K562 (cell line): ENCODE measurements at regions not wholly inside any gene's neighbourhood (a gene's known extent, or its start where the extent isn't known, plus 50 kb on each side); places are given as distances from the start of the nearest gene placed in this dataset.

ENCODE experiments used
- ATAC-seq: fragments of 200-7000 bp; cut with Tn5 transposase; 3 replicates; pipeline ENCODE4 v1.9.1; 2020; ENCODE audit warnings: moderate library complexity
- BruUV-seq: library from RNA; stranded (reverse); fragments of 400-500 nt; replicated peaks from 2 replicates; lab custom pipeline; 2021; lab: Mats Ljungman, UMichigan
- CTCF ChIA-PET: fragments of 300-600 bp; formaldehyde crosslinking; extraction: SDS; loops from one replicate; lab custom pipeline; 2021; ENCODE audit warnings: low intra/inter-chr PET ratio; lab: Yijun Ruan, JAX
- POLR2A ChIA-PET: fragments of 300-600, 350-650 bp; sonication (Branson Sonifier 250); formaldehyde crosslinking; extraction: SDS; loops from one replicate; lab custom pipeline; 2021; ENCODE audit warnings: antibody characterized with exemption, inconsistent platforms; lab: Yijun Ruan, JAX
- DNase-seq, 4 experiments: peaks; one replicate each; pipeline versions ENCODE4 v3.0.0 to v3.0.0-alpha.2; 2011 to 2018; ENCODE audit warnings: low spot score in 3 of 4, mixed read lengths in 3 of 4; ENCODE audit errors: extremely low read depth in 1 of 4
- FAIRE-seq: peaks from 2 replicates; lab custom pipeline; 2011; peaks lifted over from hg19 to GRCh38; lab: Jason Lieb, UNC
- H2AFZ ChIP-seq: 2 replicates; pipeline ENCODE4 v1.6.0; 2011; ENCODE audit warnings: low read depth, low read length, control low read depth, inconsistent platforms
- H3K27ac ChIP-seq: fragments of 200-600 bp; 3 replicates; pipeline ENCODE4 v1.8.0; 2011; ENCODE audit warnings: low read depth, mild to moderate bottlenecking, control low read depth, inconsistent platforms, low read length, moderate library complexity, mixed read lengths; ENCODE audit errors: extremely low read depth
- H3K27me3 ChIP-seq, 2 experiments: fragments of 300-600 bp in 1 of 2; 2 replicates in 1 of 2; 3 replicates in 1 of 2; pipeline versions ENCODE4 v1.6.0 to v1.8.0; 2011; ENCODE audit warnings: inconsistent platforms in 2 of 2, low read length in 2 of 2, mild to moderate bottlenecking in 1 of 2, mixed read lengths in 1 of 2, moderate library complexity in 1 of 2; ENCODE audit not compliant: control insufficient read depth in 2 of 2, insufficient read depth in 2 of 2
- H3K36me3 ChIP-seq: fragments of 300-600 bp; 3 replicates; pipeline ENCODE4 v1.8.0; 2011; ENCODE audit warnings: mild to moderate bottlenecking, low read length, inconsistent platforms; ENCODE audit not compliant: control insufficient read depth, insufficient read depth
- H3K4me1 ChIP-seq, 2 experiments: fragments of 200-600 bp in 1 of 2; replicated peaks in 1 of 2; 2 replicates in 1 of 2; 3 replicates in 1 of 2; pipeline versions ENCODE4 v1.5.1 to v1.8.0; 2011; ENCODE audit warnings: inconsistent platforms in 2 of 2, low read length in 2 of 2, mild to moderate bottlenecking in 1 of 2, mixed read lengths in 1 of 2, moderate library complexity in 1 of 2; ENCODE audit not compliant: control insufficient read depth in 2 of 2, insufficient read depth in 2 of 2
- H3K4me2 ChIP-seq: 2 replicates; pipeline ENCODE4 v1.6.1; 2011; ENCODE audit warnings: low read length, control low read depth, inconsistent platforms, mixed read lengths; ENCODE audit not compliant: insufficient read depth
- H3K4me3 ChIP-seq: fragments of 200-600 bp; sonication (generic), shearing (Covaris generic); 2 replicates; pipeline ENCODE4 v1.5.1; 2016; ENCODE audit warnings: control low read depth, inconsistent platforms
- H3K79me2 ChIP-seq: fragments of 200-600 bp; 3 replicates; pipeline ENCODE4 v1.8.0; 2011; ENCODE audit warnings: low read length, inconsistent platforms; ENCODE audit not compliant: control insufficient read depth, insufficient read depth
- H3K9ac ChIP-seq, 2 experiments: 2 replicates each; pipeline versions ENCODE4 v1.6.0 to v1.6.1; 2011; ENCODE audit warnings: low read depth in 2 of 2, low read length in 2 of 2, control low read depth in 1 of 2, inconsistent platforms in 1 of 2, mild to moderate bottlenecking in 1 of 2, mixed read lengths in 1 of 2; ENCODE audit not compliant: insufficient read depth in 1 of 2
- H3K9me1 ChIP-seq: one replicate; pipeline ENCODE4 v1.6.0; 2011; ENCODE audit warnings: inconsistent platforms, mild to moderate bottlenecking, low read length, moderate library complexity; ENCODE audit not compliant: control insufficient read depth, insufficient read depth
- H3K9me3 ChIP-seq: replicated peaks from 2 replicates; pipeline ENCODE4 v1.5.1; 2011; ENCODE audit warnings: low read depth, low read length, inconsistent platforms; ENCODE audit not compliant: control insufficient read depth, insufficient read depth
- H4K20me1 ChIP-seq: replicated peaks from 2 replicates; pipeline ENCODE4 v1.6.1; 2011; ENCODE audit warnings: low read length, inconsistent platforms, mixed read lengths; ENCODE audit not compliant: control insufficient read depth, insufficient read depth
- BDP1 ChIP-seq: IDR thresholded peaks from 3 replicates; pipeline ENCODE4 v1.6.1; 2011; ENCODE audit not compliant: insufficient read length, insufficient read depth
- CHCHD3 ChIP-seq: fragments of 250-450 bp; sonication (Bioruptor Pico); IDR thresholded peaks from 2 replicates; pipeline ENCODE4 v2.1.2; 2022; ENCODE audit warnings: mild to moderate bottlenecking
- CHD4 ChIP-seq: fragments of 200-600 bp; sonication (generic); IDR thresholded peaks from 3 replicates; pipeline ENCODE4 v1.6.1; 2012; ENCODE audit warnings: low read depth, mild to moderate bottlenecking, mixed read lengths, low read length, inconsistent platforms; ENCODE audit not compliant: insufficient read depth, insufficient replicate concordance, poor library complexity, severe bottlenecking
- FOXJ2 ChIP-seq: fragments of 200-800 bp; sonication (Bioruptor generic); IDR thresholded peaks from 2 replicates; pipeline ENCODE4 v1.6.1; 2016; ENCODE audit warnings: missing genetic modification characterization, missing compliant biosample characterization
- GMEB1 ChIP-seq: fragments of 250-450 bp; sonication (Bioruptor Pico); IDR thresholded peaks from 2 replicates; pipeline ENCODE4 v1.4.0; 2020; ENCODE audit warnings: mild to moderate bottlenecking
- KLF10 ChIP-seq: fragments of 250-450 bp; sonication (Bioruptor Pico); IDR thresholded peaks from 2 replicates; pipeline ENCODE4 v1.6.1; 2021; ENCODE audit warnings: matching md5 sums
- MBD2 ChIP-seq: sonication (generic); IDR thresholded peaks from 2 replicates; pipeline ENCODE4 v1.6.1; 2016; ENCODE audit warnings: low read depth, borderline replicate concordance
- PYGO2 ChIP-seq: fragments of 450-650 bp; IDR thresholded peaks from 2 replicates; pipeline ENCODE4 v1.6.1; 2016; ENCODE audit warnings: mild to moderate bottlenecking, missing genetic modification characterization, moderate library complexity, missing compliant biosample characterization
- SMAD3 ChIP-seq: fragments of 450-650 bp; formaldehyde crosslinking; conservative IDR thresholded peaks from 2 replicates; pipeline ENCODE4 v1.4.0; 2020; ENCODE audit warnings: mild to moderate bottlenecking
- SMAD4 ChIP-seq: fragments of 250-450 bp; sonication (Bioruptor Pico); conservative IDR thresholded peaks from 2 replicates; pipeline ENCODE4 v1.8.0; 2021; ENCODE audit warnings: inconsistent platforms, mild to moderate bottlenecking, moderate library complexity
- THRA ChIP-seq: fragments of 450-650 bp; IDR thresholded peaks from 2 replicates; pipeline ENCODE4 v1.6.1; 2017; ENCODE audit warnings: mild to moderate bottlenecking, moderate library complexity
- ZBTB7A ChIP-seq: IDR thresholded peaks from 2 replicates; pipeline ENCODE4 v1.6.1; 2011; ENCODE audit warnings: low read depth, mild to moderate bottlenecking, low read length, moderate library complexity, borderline replicate concordance; ENCODE audit not compliant: control insufficient read depth
- ZNF217 ChIP-seq: sonication (generic); formaldehyde crosslinking; IDR thresholded peaks from 2 replicates; pipeline ENCODE4 v1.8.0; 2022; ENCODE audit warnings: mild to moderate bottlenecking, missing genetic modification reagents
- ZNF445 ChIP-seq: fragments of 250-450 bp; sonication (Bioruptor Pico); IDR thresholded peaks from 2 replicates; pipeline ENCODE4 v1.4.0; 2020; ENCODE audit warnings: low read depth, mild to moderate bottlenecking, moderate library complexity
- ZNF511 ChIP-seq: sonication (generic); formaldehyde crosslinking; IDR thresholded peaks from 2 replicates; pipeline ENCODE4 v1.8.0; 2022; ENCODE audit warnings: mild to moderate bottlenecking, missing genetic modification reagents
- ZNF699 ChIP-seq: fragments of 250-450 bp; sonication (Bioruptor Pico); IDR thresholded peaks from 2 replicates; pipeline ENCODE4 v1.8.0; 2021; ENCODE audit warnings: mild to moderate bottlenecking, moderate library complexity; ENCODE audit not compliant: insufficient replicate concordance
- WGBS: fragments of 100-300 bp; shearing (Covaris generic); methylation state at CpG from one replicate; pipeline ENCODE4 v1.1.6; 2016; ENCODE audit warnings: low coverage, mixed read lengths; ENCODE audit not compliant: insufficient coverage; ENCODE audit errors: missing lambda C conversion rate; 5-methylcytosine and 5-hydroxymethylcytosine counted together
- in situ Hi-C: fragments of 300-500 bp; cut with MboI; formaldehyde crosslinking; loops from 4 replicates; pipeline ENCODE4 v1.15.0; 2018; ENCODE audit warnings: inconsistent platforms, mixed read lengths
- intact Hi-C: fragments of 100-400 bp; cut with micrococcal nuclease; formaldehyde crosslinking; loops from 2 replicates; pipeline ENCODE4 v1.14.2; 2022

GRCh38 chr6:145031962-145032361 lies 703.4 kb downstream of the EPM2A start (continued):
- TF ChIP-seq CHCHD3 (CRISPR knock-in tag): no peak
- no peak for TF ChIP-seq SMAD4
- no peak for TF ChIP-seq GMEB1
- no peak for TF ChIP-seq SMAD3
- TF ChIP-seq, all 486 proteins: peak for 0

GRCh38 chr6:145032562-145033145 lies 702.7 kb downstream of the EPM2A start:
- ChIA-PET POLR2A (no interaction called here), CTCF (no interaction called here)
- Histone ChIP-seq H3K9me3 (no peaks in the 10 kb centered on the region), H3K79me2 (no peaks in the 10 kb centered on the region), H3K4me1 (no peaks in the 10 kb centered on the region), H3K36me3 (no peaks in the 10 kb centered on the region), H3K9ac (no peak overlapping the region), H3K9me1 (no peaks in the 10 kb centered on the region), H3K4me3 (no peak overlapping the region), H4K20me1 (no peaks in the 10 kb centered on the region), H2AFZ (no peak overlapping the region), H3K27ac (no peak overlapping the region), H3K4me2 (no peak overlapping the region), H3K27me3 (no peaks in the 10 kb centered on the region)
- BruUV-seq: no TSS peak
- ATAC-seq (no peak), DNase-seq (no peak), FAIRE-seq (no peak)
- intact Hi-C loops: no loop called here
- WGBS: 0% methylated on average over 2 of the region's 2 CpGs
- in situ Hi-C loops: no loop called here
- TF ChIP-seq BDP1 (no peak), ZNF699 (no peak), KLF10 (CRISPR knock-in tag) (no peak), PYGO2 (tag) (no peak), THRA (no peak), FOXJ2 (tag) (no peak), ZNF511 (no peak), MBD2 (no peak), ZBTB7A (no peak), ZNF445 (CRISPR knock-in tag) (no peak), CHD4 (no peak), ZNF217 (CRISPR knock-in tag) (no peak)
